ENCODE measurements at regions not wholly inside any gene's neighbourhood (a gene's known extent, or its start where the extent isn't known, plus 50 kb on each side); places are given as distances from the start of the nearest gene placed in this dataset.

DNA sequence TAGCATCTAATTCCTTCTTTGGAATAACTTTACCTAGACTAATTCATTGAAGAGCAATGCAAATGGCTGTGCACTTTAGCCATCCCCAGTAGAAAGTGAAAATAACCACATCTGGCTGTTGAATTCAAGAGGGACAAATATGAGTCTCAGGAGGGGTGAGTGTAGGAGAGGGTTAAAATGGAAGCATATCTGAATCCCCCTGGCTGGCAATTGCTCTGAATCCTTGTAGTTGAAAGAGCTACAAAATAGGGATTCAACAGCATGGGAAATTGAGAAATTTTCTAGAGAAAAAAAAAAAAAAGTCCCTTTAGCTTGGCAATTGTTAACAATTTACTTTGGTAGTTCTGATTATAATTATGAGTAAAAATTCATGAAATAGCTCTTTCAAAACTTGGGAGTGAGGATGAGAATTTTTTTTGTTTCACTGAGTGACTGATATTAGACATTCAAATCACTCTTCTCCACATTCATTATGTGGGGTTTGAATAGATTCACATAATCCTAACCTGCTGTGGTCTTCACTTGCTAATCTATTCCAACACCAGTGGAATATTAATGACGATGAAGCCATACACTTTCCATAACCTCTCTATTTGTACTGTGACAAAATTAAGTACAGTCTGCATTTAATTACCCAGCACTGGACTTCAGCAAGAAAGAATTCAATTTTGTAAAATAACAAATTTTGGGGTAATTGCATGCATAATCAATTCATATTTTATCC, 569.0 kb upstream of the MCTP2 start:
- TF ChIP-seq, protein P1, sequence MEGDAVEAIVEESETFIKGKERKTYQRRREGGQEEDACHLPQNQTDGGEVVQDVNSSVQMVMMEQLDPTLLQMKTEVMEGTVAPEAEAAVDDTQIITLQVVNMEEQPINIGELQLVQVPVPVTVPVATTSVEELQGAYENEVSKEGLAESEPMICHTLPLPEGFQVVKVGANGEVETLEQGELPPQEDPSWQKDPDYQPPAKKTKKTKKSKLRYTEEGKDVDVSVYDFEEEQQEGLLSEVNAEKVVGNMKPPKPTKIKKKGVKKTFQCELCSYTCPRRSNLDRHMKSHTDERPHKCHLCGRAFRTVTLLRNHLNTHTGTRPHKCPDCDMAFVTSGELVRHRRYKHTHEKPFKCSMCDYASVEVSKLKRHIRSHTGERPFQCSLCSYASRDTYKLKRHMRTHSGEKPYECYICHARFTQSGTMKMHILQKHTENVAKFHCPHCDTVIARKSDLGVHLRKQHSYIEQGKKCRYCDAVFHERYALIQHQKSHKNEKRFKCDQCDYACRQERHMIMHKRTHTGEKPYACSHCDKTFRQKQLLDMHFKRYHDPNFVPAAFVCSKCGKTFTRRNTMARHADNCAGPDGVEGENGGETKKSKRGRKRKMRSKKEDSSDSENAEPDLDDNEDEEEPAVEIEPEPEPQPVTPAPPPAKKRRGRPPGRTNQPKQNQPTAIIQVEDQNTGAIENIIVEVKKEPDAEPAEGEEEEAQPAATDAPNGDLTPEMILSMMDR (IDR thresholded peaks at IDR 0.05; ENCODE audit: insufficient read depth, low read length) = no peak
- no peak for TF ChIP-seq POLR2AphosphoS5 (IDR thresholded peaks at IDR 0.05; ENCODE audit: low read depth)
- TF ChIP-seq SPI1 (IDR thresholded peaks at IDR 0.05; ENCODE audit: borderline replicate concordance, low read depth) = no peak
- TF ChIP-seq, protein P2, sequence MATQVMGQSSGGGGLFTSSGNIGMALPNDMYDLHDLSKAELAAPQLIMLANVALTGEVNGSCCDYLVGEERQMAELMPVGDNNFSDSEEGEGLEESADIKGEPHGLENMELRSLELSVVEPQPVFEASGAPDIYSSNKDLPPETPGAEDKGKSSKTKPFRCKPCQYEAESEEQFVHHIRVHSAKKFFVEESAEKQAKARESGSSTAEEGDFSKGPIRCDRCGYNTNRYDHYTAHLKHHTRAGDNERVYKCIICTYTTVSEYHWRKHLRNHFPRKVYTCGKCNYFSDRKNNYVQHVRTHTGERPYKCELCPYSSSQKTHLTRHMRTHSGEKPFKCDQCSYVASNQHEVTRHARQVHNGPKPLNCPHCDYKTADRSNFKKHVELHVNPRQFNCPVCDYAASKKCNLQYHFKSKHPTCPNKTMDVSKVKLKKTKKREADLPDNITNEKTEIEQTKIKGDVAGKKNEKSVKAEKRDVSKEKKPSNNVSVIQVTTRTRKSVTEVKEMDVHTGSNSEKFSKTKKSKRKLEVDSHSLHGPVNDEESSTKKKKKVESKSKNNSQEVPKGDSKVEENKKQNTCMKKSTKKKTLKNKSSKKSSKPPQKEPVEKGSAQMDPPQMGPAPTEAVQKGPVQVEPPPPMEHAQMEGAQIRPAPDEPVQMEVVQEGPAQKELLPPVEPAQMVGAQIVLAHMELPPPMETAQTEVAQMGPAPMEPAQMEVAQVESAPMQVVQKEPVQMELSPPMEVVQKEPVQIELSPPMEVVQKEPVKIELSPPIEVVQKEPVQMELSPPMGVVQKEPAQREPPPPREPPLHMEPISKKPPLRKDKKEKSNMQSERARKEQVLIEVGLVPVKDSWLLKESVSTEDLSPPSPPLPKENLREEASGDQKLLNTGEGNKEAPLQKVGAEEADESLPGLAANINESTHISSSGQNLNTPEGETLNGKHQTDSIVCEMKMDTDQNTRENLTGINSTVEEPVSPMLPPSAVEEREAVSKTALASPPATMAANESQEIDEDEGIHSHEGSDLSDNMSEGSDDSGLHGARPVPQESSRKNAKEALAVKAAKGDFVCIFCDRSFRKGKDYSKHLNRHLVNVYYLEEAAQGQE (IDR thresholded peaks at IDR 0.05; ENCODE audit: insufficient replicate concordance, low read depth) = no peak
- no peak for TF ChIP-seq GABPA (IDR thresholded peaks at IDR 0.05; ENCODE audit: low read depth)

Measured in HL-60 (cell line).